GM21825 (cell line): ENCODE measurements at regions not wholly inside any gene's neighbourhood (a gene's known extent, or its start where the extent isn't known, plus 50 kb on each side); places are given as distances from the start of the nearest gene placed in this dataset.
"Not testable (repeated sequence)": the region's sequence is repeated elsewhere in the genome, so short reads cannot be mapped to it uniquely, and the experiment has no call there.

Experiments used
- ATAC-seq: cut with Tn5 transposase; IDR thresholded peaks from one replicate; pipeline ENCODE4 v1.9.1; 2021; ENCODE audit warnings: mild to moderate bottlenecking, moderate library complexity; ENCODE audit not compliant: unreplicated experiment

DNA sequence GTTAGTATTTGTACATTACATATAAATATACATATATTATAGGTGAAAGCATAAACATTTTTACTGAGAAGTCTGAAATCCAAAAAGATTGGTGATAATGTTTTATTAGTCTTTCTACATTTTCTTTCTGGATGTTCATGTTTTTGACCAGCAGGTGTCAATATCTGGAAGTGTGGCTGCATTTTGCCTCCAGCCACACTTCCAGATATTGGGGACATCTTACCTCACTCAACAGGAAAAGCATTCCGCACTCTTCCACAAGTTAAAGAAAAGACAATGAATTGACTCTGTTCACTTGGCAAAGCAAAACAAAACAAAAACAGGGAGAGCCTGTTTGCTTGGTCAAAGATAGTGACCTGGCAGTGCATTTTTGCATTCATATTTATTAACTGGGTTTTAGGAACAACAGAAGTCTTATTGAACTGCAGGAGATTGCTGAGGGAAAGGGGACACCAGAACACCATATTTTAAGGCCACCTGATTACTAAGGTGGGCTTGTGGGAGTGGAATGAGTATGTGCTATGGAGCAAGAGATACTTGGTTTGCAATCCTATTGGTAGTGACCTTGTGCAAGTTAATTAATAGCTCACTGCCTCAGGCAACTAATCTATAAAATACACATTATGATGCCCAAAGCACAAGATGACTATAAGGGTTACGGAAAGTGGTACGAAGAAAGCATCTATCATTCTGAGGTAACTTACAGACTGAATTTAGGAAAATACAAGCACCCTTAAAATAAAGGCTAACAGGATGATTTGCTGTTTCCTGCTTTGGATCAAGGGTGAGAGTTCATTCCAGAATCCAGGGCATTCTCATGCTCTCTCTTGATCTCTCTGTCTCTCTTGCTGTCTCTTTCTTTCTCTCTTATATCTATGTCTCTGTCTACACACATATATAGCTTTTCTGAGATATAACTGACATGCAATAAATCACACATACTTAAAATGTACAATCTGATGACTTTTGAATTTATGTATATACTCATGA, 389.9 kb upstream of the EMCN start:
- ATAC-seq: no peak

GRCh38 chr4:100906973-100907372, 389.2 kb upstream of the EMCN start:
- ATAC-seq: no peak

- ATAC-seq: not testable (repeated sequence)
Measured at GRCh38 chr4:100900945-100901344, 383.1 kb upstream of the EMCN start.

DNA sequence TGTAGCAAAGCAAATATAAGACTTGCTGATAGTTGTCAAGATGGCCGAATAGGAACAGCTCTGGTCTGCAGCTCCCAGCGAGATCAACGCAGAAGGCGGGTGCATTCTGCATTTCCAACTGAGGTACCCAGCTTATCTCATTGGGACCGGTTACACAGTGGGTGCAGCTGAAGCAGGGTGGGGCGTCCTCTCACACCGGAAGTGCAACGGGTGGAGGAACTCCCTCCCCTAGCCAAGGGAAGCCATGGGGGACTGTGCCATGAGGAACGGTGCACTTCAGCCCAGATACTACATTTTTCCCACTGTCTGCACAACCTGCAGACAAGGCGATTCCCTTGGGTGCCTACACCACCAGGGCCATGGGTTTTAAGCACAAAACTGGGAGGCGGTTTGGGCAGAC, 382.3 kb upstream of the EMCN start:
- no peak for ATAC-seq

DNA sequence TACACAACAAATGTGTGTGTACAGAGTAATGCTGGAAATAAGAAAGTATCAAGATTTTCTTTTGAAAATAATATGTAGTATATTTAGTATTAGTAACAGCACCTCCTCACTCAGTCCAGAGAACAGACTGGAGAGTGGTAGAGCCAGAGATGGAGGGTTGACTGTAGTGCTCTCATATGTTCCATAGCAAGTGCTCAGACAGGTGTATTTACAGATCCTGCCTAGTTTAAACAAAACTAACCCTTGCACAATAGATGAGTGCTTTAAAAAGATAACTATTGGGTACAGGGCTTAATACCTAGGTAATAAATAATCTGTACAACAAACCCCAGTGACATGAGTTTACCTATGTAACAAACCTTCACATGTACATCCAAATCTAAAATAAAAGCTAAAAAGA, 381.0 kb upstream of the EMCN start:
- no peak for ATAC-seq

DNA sequence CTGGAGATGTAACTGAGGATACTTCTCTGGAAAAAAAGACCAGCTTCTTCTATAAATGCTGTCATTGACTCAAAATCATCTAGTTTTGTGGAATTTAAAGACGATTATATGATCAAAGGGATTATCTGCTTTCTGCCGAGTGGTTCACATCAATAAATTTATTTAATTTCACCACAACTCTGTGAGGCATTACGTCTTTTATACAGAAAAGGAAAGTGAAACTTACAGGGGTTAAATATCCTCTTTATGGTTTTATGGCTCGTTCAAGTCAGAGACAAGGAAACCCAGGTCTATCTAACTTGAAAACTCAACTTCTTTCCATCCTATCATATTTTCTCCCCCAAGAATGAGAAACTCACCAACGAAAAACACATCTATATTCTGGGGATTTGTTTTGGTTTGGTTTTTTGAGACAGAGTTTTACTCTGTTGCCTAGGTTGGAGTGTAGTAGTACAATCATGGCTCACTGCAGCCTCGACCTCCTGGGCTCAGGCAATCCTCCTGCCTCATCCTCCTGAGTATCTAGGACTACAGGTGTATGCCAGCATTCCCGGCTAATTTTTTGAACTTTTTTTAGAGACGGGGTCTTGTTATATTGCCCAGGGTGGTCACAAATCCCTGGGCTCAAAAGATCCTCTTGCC, 377.9 kb upstream of the EMCN start:
- peak; percentile 94 for ATAC-seq

GRCh38 chr4:100894339-100894870, 376.6 kb upstream of the EMCN start:
- no peak for ATAC-seq

DNA sequence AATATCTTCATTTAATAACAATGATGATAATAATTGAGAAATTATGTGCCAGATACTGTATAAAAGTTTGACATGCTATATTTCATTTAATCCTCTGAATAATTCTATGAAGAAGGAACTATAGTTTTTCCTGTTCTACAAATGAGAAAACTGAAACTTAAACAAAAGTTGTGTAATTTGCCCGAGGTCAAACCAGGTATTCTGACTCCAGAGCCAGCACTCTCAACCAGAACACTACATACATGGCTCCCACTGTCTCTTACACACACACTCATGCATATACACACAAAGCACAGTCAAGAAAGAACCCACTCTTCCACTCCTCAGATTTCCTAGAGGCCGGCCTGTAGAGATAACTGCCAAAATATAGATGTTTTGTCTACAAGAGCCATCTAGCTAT, 374.0 kb upstream of the EMCN start:
- ATAC-seq: no peak

DNA sequence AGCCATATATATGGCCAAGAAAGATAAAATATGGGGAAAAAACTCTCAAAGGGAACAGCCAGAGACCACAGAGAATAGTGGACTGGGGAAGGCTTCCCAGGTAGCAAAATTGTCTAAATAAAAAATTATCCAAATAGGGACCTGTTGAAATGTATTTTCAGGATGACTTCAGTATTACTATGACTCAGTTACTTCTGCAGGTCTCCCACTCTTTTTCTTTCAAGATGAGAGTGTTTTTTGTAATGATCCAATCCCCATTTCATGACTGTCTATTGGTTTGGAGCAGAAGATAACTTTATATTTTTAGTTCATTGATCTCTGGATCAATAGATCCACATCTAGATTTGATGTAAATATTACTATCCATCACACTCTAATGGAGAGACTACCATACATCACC, 372.1 kb upstream of the EMCN start:
- no peak for ATAC-seq

DNA sequence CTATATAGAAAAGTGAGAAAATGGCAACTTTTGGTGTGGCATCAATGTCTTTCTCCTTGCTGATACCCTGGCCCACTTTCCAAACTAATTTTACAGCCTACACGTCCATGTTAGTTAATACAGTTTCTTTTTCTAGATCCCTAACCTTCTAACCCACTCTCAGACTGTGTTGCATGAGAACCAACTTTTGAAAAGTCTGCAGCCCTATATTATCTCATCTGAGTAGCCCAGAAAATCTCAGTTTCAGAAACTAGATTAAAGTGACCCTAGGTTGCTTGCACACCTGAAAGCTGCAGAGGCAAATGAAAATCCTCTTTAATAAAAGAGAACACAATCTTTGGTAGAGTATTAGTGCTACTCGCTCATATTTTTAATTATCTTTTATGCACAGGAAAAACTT, 371.6 kb upstream of the EMCN start:
- ATAC-seq: no peak

DNA sequence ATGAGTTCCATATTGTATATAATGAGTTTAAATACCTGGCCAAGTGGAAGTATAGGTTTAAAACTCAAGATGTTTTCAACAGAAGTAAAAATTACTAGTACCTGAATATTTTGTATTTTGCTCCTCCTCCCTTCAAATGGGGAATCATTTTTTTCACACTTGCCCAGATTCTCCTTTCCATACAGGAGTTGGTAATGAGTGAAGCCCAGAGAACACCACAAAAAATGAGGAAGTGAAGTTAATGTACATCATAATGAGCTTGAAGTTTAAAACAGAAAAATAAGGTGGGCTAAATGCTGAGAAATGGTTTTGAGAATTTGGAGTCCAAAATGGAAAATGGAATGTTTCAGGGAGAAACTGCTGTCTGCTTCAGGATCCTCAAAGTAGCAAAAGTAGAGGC, 364.8 kb upstream of the EMCN start:
- ATAC-seq: no peak

- ATAC-seq: no peak
Measured at GRCh38 chr4:100881283-100881682, 363.5 kb upstream of the EMCN start.

DNA sequence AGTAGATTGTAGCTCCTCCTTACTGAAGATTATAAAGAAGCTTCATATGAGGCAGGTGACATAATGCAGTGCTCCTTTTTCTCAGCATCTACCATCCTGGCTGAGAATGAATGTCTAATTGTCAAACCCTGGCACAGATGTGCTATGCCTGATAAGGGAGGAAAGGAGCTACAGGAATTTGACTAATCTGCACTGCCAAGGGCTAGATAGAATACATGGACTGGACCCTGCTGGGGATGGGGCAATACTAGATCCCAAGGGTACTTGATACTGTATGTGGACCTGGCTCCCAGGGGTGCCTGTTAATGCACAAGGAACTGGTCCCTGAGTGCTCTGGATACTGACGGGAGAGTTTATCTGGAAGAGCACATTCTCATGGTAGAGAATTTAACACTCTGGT, 362.2 kb upstream of the EMCN start:
- no peak for ATAC-seq

- ATAC-seq: no peak
Measured at GRCh38 chr4:100879471-100879870, 361.6 kb upstream of the EMCN start.

GRCh38 chr4:100876546-100876945, 358.7 kb upstream of the EMCN start:
- ATAC-seq: no peak

GRCh38 chr4:100875296-100876068, 357.7 kb upstream of the EMCN start:
- no peak for ATAC-seq

DNA sequence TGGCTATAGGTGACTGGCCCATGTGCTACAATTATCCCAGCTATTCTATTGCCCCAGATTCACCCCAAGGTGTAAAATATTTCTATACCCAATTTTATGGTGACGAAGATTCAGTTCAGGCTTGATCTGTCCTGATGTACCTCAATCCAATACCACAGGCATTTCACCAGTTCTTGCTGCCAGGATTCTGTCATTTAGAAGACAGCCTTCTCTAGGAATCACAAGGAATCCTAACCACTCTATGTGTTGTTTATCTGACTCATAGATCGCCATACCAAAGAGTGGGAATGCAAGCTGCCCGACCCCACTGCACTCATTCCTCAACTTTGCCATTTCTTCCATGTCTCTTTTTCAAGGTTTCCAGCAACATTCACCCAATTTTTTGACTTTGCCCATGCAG, 355.0 kb upstream of the EMCN start:
- no peak for ATAC-seq

DNA sequence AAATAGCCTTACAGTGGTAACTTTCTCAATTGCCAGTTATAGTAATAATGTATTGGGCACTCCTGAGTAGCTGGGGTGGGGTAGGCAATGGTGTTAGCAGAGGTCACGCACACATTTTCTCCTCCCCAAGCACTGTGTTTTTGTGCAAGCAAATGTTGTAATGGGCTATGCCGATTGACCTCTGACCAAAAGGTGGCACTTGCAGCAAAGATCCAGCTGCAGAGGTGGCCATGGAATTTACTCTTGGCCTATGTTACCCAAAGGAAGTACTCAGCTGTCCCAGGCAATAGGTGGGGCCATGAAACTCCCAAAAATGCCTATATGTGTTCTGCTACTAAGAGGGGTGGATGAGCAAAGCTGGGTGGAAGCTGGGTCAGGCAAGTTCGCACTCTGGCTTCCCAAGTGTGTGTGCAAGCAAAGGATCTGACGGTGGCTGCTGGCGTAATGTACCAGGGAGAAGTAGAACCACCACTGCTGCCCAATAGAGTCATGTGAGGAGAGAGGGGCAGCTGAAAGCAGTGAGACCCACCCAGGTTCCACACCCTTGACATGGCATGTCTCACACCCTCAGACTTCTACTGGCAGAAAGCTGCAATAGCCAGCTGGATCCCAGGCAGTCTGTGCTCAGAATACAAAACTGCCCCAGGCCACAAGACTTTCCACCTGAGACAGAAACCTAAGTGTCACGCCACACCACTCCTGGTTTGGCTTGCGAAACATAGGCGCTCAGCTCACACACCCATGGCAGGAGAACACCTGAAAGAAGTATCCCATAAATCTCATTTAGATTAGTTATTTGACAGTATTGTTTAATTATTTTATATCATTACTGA, 353.3 kb upstream of the EMCN start:
- no peak for ATAC-seq

DNA sequence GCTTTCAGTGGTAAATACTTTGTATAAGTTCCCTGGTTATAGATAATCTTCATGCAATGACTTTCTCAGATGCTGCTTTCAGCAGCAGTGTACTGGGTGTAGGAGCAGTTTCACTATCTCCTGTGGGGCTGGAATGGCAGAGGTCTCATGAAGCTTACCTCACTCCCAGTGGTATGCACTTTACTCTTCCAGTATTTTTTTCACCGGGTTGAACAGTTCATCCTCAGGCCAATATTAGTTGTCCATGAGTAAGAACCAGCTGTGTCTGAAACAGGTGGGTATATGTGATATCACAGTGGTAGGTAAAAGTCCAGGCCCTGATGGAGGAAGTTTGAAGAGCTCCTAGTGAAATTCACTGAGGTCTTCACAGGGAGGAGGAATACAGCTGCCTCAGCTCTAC, 351.5 kb upstream of the EMCN start:
- no peak for ATAC-seq

DNA sequence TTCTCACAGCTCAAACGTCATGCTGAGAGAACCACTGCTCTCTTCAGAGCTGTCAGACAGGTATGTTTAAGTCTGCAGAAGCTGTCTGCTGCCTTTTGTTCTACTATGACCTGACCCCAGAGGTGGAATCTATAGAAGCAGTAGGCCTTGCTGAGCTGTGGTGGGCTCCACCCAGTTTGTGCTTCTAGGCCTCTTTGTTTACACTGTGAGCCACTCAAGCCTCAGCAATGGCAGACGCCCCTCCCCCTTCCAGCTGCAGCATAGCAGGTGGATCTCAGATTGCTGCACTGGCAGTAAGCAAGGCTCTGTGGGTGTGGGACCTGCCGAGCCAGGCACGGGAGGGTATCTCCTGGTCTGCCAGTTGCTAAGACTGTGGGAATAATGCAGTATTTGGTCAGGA, 350.5 kb upstream of the EMCN start:
- not testable (repeated sequence) for ATAC-seq
